ENCODE measurements at regions not wholly inside any gene's neighbourhood (a gene's known extent, or its start where the extent isn't known, plus 50 kb on each side); places are given as distances from the start of the nearest gene placed in this dataset.

GRCh38 chr22:48503035-48503625 is 1324.5 kb downstream of the BRD1 start:
- TF ChIP-seq CTCF (IDR thresholded peaks at IDR 0.05) (no peak), POLR2A (IDR thresholded peaks at IDR 0.05) (no peak)

Measured in esophagus squamous epithelium (tissue), 4 donors.